HL-60 (cell line): ENCODE measurements at regions not wholly inside any gene's neighbourhood (a gene's known extent, or its start where the extent isn't known, plus 50 kb on each side); places are given as distances from the start of the nearest gene placed in this dataset.

ENCODE experiments used
- DNase-seq, 2 experiments: peaks; one replicate each; pipeline ENCODE4 v3.0.0-alpha.2; 2010 to 2020; ENCODE audit warnings: low read depth in 1 of 2, low spot score in 1 of 2
- H3K27ac ChIP-seq: fragments of 250-450 bp; sonication (Bioruptor Pico); replicated peaks from 2 replicates; pipeline ENCODE4 v1.5.1; 2020; ENCODE audit warnings: mild to moderate bottlenecking, moderate library complexity
- H3K27me3 ChIP-seq: fragments of 250-450 bp; sonication (Bioruptor Pico); 2 replicates; pipeline ENCODE4 v1.5.1; 2021; ENCODE audit warnings: mild to moderate bottlenecking, moderate library complexity; ENCODE audit not compliant: insufficient read depth, poor library complexity, severe bottlenecking
- H3K4me3 ChIP-seq: replicated peaks from 2 replicates; pipeline ENCODE4 v1.5.1; 2011; ENCODE audit warnings: mild to moderate bottlenecking, control low read depth, low read length; ENCODE audit not compliant: insufficient read depth
- CTCF ChIP-seq: IDR thresholded peaks from one replicate; pipeline ENCODE4 v1.5.1; 2011; ENCODE audit warnings: low read length, control low read depth, inconsistent platforms; ENCODE audit not compliant: insufficient read depth
- GABPA ChIP-seq: IDR thresholded peaks from 2 replicates; pipeline ENCODE4 v1.6.1; 2012; ENCODE audit warnings: low read depth
- POLR2AphosphoS5 ChIP-seq: IDR thresholded peaks from 2 replicates; pipeline ENCODE4 v1.6.1; 2012; ENCODE audit warnings: low read depth
- REST ChIP-seq: IDR thresholded peaks from 2 replicates; pipeline ENCODE4 v1.6.1; 2012; ENCODE audit warnings: low read depth; ENCODE audit not compliant: insufficient replicate concordance
- SPI1 ChIP-seq: IDR thresholded peaks from 2 replicates; pipeline ENCODE4 v1.6.1; 2012; ENCODE audit warnings: low read depth, mild to moderate bottlenecking, borderline replicate concordance

- H3K27me3 ChIP-seq, result no peaks in the 10 kb centered on the region
- no peak for DNase-seq
- no peak overlapping the region for H3K27ac ChIP-seq
- no peak overlapping the region for H3K4me3 ChIP-seq
- TF ChIP-seq POLR2AphosphoS5 (no peak), REST (no peak), SPI1 (no peak), GABPA (no peak), CTCF (no peak)
Measured at GRCh38 chr17:12579288-12579687, 86.4 kb upstream of the MYOCD start.

- DNase-seq, result no peak
- no peaks in the 10 kb centered on the region for H3K27me3 ChIP-seq
- no peak overlapping the region for H3K27ac ChIP-seq
- TF ChIP-seq SPI1 (no peak), CTCF (no peak), GABPA (no peak), REST (no peak), POLR2AphosphoS5 (no peak)
- no peak overlapping the region for H3K4me3 ChIP-seq
Measured at GRCh38 chr17:12580640-12581039, 85.0 kb upstream of the MYOCD start.

GRCh38 chr17:12584727-12585126, 81.0 kb upstream of the MYOCD start:
- Histone ChIP-seq H3K27ac (no peak overlapping the region), H3K27me3 (no peaks in the 10 kb centered on the region), H3K4me3 (no peak overlapping the region)
- no peak for TF ChIP-seq REST
- TF ChIP-seq SPI1, result no peak
- TF ChIP-seq CTCF, result no peak
- TF ChIP-seq POLR2AphosphoS5, result no peak
- no peak for TF ChIP-seq GABPA
- DNase-seq, result no peak
